GM21381 (cell line): ENCODE measurements at regions not wholly inside any gene's neighbourhood (a gene's known extent, or its start where the extent isn't known, plus 50 kb on each side); places are given as distances from the start of the nearest gene placed in this dataset.
"Not testable (repeated sequence)": the region's sequence is repeated elsewhere in the genome, so short reads cannot be mapped to it uniquely, and the experiment has no call there.

Source experiments
- ATAC-seq: cut with Tn5 transposase; IDR thresholded peaks from one replicate; pipeline ENCODE4 v1.9.1; 2021; ENCODE audit warnings: mild to moderate bottlenecking, moderate library complexity; ENCODE audit not compliant: unreplicated experiment

GRCh38 chr14:66312451-66312850 is 173.7 kb upstream of the CCDC196 start:
- ATAC-seq: no peak

GRCh38 chr14:66315098-66315497 is 171.1 kb upstream of the CCDC196 start:
- ATAC-seq: no peak

DNA sequence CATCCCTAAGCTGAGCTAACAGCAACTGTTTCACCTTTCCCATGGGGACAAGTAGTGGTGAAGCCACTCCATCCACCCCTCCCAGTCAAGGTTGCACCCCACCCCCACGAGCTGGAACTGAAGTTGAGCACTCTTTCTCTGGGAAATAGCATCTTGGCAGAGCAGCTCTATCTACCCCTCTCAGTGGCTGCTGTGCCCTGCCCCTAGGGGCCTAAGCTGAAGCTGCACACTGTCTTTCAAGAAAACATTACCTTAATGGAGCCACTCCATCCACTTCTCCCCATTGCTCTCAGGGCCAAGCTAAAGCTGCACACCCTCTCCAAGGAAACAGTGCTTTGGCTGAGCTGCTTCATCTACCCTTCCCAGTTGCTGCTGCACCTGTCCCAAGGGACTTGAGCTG is 170.6 kb upstream of the CCDC196 start:
- no peak for ATAC-seq

DNA sequence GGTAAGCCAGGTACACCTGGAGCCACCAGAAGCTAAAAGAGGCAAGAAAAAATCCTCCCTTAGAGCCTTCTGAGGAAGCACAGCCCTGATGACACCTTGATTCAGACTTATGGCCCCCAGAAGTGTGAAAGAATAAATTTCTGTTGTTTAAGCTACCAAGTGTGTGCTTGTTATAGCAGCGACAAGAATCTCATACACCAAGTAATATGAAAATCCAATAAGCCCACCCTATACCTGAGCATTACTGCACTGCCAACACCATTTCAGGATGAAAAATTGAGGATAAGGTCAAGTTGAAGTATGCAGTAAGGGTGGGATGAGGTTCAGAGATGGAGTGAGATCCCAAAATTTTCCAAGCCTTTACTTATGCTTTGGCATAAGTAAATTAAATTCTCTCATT is 163.6 kb upstream of the CCDC196 start:
- ATAC-seq: no peak

DNA sequence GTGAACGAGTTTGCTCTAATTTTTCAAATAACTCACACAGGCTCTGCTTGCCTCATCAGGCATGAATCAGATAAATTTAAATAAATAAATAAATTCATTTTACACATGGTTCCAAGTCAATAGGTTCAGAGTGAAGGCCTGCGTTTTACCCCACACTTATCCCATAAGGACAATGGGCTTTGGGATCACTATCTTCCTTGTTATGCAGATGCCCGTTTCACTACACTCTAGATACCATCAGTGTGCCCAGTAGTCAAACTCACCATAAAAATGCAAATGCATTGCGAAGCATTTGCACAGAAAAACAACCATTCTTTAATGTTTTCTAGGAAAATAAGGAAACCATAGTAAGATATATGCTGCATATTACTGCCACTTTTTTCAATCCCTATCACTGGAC is 155.9 kb upstream of the CCDC196 start:
- no peak for ATAC-seq

DNA sequence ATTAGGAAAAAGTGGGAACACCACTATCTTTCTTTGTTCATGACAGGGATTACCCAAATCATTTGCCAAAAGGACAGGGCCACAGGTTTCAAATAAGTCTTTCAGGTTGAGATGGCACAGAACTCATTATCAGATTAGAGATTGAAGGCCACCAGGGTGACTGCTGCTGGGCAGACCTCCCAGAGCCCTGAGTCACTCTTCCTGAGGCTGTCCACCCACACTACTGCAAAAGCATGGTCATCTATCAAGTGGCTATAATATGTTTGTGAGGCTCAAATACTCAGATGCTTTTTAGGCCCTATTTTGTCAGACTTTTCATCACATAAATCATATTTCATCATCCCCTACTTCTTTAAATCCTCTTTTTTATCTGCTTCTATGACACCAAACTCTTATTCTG is 155.3 kb upstream of the CCDC196 start:
- no peak for ATAC-seq

DNA sequence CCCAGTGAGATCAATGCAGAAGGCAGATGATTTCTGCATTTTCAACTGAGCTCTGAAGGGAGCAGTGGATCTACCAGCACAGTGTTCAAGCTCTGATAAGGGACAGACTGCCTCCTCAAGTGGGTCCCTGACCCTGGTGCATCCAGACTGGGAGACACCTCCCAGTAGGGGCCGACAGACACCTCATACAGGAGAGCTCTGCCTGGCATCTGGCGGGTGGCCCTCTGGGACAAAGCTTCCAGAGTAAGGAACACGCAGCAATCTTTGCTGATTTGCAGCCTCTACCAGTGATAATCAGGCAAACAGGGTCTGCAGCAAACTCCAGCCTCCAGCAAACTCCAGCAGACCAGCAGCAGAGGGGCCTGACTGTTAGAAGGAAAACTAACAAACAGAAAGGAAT is 152.9 kb upstream of the CCDC196 start:
- not testable (repeated sequence) for ATAC-seq

- ATAC-seq: no peak
These were observed 144.9 kb upstream of the CCDC196 start for GRCh38 chr14:66341239-66341638.

DNA sequence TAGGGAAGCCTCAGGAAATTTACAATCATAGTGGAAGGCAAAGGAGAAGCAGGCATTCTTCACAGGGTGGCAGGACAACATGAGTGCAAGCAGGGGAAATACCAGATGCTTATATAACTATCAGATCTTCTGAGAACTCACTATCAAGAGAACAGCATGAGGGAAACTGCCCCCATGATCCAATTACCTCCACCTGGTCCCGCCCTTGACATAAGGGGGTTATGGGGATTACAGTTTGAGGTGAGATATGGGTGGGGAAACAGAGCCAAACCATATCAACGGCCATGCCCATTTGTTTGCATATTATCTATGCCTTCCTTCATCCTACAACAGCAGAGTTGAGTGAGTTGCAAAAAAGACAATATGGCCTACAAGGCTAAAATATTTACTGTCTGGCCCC is 140.2 kb upstream of the CCDC196 start:
- ATAC-seq: no peak

DNA sequence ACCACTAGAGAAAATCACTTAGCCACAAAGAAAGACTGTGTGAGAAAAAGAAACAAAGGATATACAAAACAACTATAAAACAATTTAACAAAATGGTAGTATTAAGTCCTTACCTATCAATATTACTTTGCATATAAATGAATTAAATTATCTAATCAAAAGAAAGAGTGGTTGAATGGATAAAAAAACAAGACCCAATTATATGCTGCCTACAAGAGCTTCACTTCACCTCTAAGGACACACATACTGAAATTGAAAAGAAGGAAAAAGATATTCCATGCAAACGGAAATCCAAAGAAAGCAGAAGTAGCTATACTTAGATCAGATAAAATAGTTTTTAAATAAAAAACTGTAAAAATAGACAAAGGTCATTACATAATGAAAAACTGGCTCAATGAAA is 134.9 kb upstream of the CCDC196 start:
- ATAC-seq: no peak

GRCh38 chr14:66359500-66359899 is 126.7 kb upstream of the CCDC196 start:
- no peak for ATAC-seq

GRCh38 chr14:66360366-66360926 is 125.7 kb upstream of the CCDC196 start:
- no peak for ATAC-seq

DNA sequence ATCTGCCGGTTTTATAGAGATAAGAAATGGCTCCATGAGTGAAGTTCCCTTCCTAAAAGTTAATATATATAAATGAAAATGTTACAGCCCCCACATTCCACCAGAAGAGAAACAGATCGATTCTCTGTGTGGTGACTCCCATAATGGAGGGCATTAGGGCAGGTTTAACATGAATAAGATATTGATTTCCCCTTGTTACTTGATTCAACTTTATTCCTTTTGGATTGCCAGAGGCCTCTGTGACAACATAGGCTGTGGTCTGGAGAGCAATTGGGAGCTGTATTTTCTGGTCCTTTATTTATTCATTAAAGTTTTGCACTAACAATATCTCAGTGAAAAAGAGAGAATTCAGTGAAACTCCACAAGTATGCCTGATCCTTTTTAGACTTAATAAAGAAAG is 125.2 kb upstream of the CCDC196 start:
- no peak for ATAC-seq

- no peak for ATAC-seq
These were observed 120.8 kb upstream of the CCDC196 start for GRCh38 chr14:66365388-66365787.

GRCh38 chr14:66369157-66369697 is 116.9 kb upstream of the CCDC196 start:
- ATAC-seq: no peak

DNA sequence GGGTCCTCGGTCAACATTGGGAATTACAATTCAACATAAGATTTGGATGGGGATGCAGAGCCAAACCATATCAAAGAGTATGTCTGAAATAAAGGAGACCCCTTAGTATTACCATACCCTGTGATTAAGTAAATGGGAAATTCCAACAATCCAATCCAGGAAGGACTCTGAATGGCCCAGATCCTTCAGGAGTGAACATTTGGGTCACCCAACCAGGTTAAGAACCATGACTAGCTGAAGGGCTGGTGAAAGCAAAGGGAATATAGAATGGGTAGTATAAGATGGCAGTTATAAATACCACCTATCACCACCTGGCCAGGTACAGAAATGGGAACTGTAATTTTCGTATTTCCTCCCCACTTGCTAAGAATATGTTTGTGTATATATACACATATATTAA is 114.4 kb upstream of the CCDC196 start:
- ATAC-seq: no peak

DNA sequence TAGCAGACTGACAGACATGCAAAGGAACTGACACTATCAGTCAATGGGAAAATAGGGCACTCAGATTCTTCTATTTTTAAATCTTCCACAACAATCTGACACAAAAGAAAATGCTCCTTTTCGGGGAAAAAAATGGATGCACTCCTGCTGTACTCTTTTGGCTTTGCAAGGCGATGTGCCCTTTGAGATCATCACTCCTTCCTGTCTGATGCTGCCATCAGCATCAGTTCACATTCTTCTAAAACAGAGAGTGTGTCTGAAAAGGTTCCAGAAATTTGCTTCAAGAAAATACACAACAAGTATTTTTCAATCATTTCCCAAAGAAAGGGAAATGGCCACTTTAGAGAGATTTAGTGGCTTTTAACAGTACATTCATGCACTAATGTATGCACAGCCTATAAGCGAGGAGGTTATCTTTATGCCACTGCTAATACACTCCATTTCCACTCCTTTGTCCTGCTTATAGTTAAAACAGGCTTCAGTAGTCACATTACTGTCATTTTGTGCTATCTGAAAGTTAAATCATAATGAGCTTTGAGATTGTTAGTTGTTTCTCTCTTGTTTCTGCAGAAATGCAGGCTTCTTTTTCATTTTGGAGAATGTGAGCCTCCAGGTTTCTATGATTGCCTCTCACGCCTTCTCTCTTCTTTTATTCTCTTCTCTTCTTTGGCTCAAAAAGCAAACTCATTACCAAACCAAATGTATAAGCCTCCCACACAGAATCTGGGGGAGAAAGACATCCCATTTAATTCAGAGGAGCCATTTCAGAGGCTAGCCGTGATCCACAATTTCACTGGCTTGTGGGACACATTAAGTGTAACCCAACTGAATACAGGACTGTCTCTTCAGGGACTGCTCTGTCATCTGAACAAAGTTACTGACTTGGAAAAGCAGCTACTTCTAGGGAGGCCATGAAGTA is 110.9 kb upstream of the CCDC196 start:
- no peak for ATAC-seq

- no peak for ATAC-seq
These were observed 108.6 kb upstream of the CCDC196 start for GRCh38 chr14:66377574-66377973.

DNA sequence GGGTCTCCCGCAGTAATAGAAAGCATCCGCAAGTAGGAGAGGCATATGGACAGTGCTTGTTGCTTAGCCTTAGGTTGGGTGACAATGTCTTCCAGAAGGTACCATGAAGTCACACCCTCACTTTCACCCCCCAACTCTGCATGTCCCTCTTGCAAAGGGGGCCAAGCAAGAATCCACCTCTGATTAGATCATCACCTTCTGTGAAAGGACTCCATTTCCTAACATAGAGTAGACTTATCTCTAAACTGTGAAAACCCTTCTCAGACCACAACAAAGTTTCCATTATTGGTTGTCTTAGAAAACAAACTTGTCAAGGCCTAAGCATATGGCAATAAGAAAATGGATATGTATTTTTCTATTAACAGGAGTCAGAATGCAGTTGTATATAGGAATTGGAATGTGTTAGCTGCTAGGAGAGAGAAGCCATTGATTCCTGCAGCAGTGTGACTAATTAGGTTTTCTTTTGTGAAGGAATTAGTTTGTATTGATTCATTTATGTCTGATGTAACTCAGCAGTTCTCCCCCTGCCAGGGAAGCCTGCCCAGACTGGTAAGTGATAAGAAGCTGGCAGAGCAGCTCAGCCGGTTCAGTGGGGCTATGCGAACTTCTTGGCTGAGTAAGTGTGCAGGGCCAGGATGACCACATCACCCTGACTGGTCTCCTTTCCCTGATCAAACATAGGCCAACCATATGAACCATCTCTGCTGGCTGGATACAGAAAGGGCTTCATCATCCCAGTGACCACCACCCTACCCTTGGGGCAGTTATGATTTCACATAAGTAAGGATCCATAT is 107.3 kb upstream of the CCDC196 start:
- ATAC-seq: no peak

DNA sequence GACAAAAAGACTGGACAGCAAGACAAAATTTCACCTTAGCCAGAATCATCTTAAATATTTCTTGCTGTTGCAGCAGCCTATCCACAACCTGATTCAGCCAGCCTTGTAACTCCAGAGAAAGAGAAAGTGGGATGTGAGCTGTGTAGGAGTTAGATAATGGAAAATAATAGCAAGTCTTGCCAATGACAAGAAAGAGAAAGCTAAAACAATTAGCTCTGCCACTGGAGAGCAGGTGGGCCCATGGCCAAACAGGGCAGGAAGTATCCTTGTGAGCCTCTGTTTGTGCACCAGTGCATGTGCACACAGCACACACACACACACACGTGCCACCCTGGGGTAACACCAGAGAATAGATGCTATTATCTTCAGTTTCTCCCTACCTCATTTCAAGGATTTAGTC is 106.0 kb upstream of the CCDC196 start:
- ATAC-seq: no peak

GRCh38 chr14:66381755-66382154 is 104.4 kb upstream of the CCDC196 start:
- no peak for ATAC-seq
